Loucy (cell line): ENCODE measurements at regions not wholly inside any gene's neighbourhood (a gene's known extent, or its start where the extent isn't known, plus 50 kb on each side); places are given as distances from the start of the nearest gene placed in this dataset.

Experiments used
- EZH2phosphoT487 ChIP-seq: fragments of 200-600 bp; IDR thresholded peaks from 2 replicates; pipeline ENCODE4 v1.6.1; 2018; ENCODE audit warnings: antibody characterized with exemption, mild to moderate bottlenecking, moderate library complexity, borderline replicate concordance
- TF ChIP-seq, protein P1 (sequence below): fragments of 200-600 bp; sonication (generic); conservative IDR thresholded peaks from 2 replicates; pipeline ENCODE4 v1.5.1; 2014; ENCODE audit warnings: mild to moderate bottlenecking, antibody characterized with exemption, low read length

DNA sequence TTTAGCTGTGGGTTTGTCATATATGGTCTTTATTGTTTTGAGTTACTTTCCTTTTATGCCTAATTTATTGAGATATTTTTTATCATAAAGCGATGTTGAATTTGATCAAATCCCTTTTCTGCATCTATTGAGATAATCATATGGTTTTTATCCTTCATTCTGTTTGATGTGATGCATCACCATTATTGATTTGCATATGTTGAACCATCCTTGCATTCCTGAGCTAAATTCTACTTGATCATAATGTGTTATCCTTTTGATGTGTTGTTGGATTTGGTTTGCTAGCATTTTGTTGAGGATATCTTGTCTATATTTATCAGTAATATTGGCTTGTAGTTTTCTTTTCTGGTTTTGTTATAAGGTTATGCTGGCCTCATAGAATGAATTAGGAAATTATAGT lies 308.5 kb downstream of the ADCYAP1 start:
- TF ChIP-seq, protein P1, sequence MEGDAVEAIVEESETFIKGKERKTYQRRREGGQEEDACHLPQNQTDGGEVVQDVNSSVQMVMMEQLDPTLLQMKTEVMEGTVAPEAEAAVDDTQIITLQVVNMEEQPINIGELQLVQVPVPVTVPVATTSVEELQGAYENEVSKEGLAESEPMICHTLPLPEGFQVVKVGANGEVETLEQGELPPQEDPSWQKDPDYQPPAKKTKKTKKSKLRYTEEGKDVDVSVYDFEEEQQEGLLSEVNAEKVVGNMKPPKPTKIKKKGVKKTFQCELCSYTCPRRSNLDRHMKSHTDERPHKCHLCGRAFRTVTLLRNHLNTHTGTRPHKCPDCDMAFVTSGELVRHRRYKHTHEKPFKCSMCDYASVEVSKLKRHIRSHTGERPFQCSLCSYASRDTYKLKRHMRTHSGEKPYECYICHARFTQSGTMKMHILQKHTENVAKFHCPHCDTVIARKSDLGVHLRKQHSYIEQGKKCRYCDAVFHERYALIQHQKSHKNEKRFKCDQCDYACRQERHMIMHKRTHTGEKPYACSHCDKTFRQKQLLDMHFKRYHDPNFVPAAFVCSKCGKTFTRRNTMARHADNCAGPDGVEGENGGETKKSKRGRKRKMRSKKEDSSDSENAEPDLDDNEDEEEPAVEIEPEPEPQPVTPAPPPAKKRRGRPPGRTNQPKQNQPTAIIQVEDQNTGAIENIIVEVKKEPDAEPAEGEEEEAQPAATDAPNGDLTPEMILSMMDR, result no peak
- no peak for TF ChIP-seq EZH2phosphoT487
